NCI-H1694 (cell line): ENCODE measurements at regions not wholly inside any gene's neighbourhood (a gene's known extent, or its start where the extent isn't known, plus 50 kb on each side); places are given as distances from the start of the nearest gene placed in this dataset.

Experiments
- DNase-seq: peaks from one replicate; lab custom pipeline; 2025; lab: John Stamatoyannopoulos, UW

DNA sequence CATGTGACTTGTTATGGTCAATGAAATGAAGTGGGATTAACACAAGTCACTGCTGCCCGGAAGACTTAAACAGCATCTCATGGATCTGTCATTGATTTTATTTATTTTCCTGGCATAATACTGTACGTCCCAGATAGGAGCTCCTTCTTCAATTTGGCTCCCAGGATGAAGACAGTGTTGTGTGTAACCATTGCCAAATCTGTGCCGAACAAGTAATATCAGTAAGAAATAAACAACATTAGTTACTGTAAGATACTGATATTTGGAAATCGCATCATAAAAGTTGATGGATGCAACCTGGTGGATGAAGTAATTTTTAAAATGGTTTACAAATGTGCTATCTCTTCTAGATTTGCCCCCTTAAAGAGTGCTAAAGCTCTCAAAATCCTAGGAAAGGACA is 419.0 kb upstream of the MMADHC start:
- no peak for DNase-seq

DNA sequence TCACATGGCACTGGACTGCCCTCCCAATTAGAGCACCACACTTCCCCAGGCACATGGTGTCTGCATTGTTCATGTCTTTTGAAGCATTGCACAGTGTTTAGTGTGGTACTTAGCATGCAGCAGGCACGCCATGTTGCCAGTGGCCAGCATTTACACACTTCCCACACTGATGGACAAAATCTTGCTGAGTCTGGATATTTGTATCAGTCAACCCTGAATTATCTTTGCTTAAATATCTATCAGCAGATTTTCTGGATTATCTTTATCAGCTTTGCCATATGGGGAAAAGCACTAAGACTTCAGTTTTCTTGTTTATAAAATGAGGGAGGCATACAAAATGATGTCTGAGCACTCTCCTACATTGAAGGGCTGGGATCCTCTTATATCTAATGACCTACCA is 416.0 kb upstream of the MMADHC start:
- no peak for DNase-seq

DNA sequence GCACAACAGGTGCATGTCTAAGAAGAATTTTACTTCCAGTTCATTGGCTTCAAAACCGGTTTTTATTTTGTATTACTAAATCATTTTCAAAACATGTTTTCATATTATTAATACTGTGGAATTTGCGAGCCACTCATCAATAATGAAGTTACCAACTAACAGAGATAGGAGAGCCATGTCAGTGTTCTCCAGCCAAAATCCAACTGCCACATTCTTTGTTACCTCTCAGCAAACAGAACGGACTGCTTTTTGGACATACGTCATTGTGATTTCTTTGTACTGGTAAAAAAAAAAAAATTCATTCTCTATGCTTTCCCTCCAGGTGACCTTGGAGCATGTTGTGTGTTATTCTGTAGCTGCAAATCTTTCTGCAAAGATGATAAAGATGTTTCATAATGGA is 414.2 kb upstream of the MMADHC start:
- DNase-seq: no peak

DNA sequence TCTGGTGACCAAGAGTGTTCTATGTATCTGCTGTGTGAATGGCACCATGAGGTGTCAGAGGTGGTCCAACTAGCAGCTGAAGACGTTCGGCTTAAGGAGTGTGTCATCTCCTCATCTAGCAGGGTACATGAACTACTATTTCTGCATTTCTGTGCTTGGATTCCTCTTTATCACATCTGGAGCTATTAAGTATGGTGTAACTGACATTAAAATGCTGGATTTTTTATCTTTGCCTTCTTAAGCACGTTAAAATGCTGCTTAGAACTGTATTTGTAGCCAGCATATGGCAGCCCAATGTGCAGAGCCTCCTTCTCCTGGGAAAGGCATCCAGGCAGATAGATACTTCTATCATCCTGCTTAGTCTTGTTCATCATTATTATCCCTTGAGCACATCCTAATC is 409.3 kb upstream of the MMADHC start:
- DNase-seq: no peak

DNA sequence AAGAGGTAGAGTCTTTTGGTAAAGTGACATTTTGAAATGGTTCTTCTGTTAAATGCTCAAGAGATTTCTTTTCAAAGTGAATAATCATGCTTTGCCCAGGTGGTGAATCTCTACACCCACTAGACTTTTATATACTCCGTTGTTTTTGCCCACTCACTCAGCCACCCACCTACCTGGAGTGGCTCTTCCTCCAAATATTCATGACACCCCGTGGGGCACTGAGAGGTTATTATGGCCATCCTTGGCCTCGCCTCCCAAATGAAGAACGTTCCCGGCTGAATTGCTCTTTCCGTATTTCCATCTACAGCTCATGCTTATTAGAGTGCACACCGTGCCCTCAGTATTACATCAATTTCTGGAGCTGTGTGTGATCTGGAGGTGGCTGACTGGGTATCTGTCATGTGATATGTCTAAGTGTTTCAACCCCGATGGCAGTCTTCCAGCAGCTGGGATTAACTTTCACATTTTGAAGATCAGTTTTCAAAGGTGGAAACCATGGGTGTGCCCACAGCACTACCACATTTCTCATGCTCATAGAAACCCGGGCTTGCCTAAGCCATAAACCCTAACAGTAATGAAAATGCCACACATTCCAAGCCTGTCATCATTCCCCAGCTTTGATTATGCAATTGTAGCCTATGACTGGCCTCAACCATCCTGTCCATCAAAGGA is 406.6 kb upstream of the MMADHC start:
- no peak for DNase-seq

DNA sequence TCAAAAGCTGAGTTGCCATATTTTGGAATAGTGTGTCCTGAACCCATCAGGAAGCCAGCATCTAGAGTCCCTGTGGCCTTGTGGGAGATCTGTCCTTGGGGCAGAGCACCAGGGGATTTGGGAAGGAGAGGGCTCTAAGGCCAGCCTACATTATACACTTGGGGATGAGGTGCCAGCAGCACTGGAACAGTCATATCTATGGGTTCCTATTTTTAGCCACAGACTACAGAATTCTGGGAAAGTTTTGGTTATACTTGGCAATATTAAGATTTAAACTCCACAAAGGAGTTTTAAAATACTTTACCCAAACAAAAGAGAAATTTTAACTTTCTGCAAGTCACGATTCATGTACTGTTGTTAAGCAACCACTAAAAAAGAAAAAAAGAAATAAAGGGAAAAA is 405.7 kb upstream of the MMADHC start:
- no peak for DNase-seq

DNA sequence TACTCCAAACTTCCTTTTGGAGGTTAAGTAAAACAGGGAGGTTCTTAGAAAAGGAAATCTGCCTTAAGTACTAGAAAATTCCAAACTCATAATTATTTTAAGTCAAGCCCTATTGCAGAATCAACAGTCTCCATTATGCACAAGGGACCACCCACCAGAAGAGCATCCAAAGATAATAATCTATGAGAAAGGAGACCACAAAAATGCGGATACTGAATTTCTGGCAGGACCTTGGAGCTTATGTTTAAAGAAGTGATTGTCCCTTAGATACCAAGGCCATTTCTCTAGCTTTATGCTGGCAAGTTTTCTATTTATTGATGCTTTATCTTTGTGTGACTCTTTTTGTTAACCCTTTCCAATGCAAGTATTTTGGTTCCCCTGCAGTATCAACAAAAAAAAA is 404.0 kb upstream of the MMADHC start:
- DNase-seq: no peak

DNA sequence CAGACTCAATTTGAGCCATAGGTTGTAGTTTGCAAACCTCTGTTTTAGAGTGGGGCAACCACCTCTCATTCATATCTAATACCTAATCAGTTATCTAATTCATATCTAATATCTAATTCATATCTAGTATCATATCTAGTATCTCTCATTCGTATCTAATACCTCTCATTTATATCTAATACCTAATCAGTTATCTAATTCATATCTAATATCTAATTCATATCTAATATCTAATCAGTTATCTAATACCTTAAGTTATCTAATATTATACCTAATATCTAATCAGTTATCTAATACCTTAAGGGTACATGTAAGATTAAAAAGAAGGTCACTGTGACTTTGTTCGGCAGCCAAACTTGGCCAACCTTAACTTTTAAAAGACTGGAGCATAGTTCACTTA is 403.4 kb upstream of the MMADHC start:
- DNase-seq: no peak

DNA sequence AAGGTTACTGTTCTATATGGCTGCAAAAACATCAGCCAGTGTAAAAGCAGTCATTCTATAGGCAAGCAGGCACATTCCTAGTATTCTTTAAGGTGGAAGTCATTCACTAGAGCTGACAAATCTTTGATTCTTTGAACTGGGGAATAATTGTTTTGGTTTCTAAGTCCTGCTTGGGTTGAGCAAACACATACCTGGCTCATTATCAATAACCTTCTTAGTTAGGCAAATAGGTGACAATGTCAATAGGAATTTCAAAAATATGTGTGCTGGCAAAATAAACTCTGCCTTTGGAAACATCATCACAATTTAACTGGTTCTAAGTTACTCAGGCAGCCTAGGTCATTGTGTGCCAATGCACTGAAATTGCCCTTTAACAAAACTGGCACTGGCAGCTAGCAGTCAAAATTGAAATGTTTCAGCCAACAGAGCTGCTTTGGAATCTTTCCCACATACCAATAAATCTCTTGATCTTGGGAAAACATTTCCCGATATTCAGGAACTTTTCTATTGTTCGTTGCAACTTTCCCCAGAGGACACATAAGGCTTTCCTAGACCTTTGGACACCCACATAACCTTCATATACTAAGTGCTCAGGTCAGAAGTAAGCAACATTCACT is 402.0 kb upstream of the MMADHC start:
- no peak for DNase-seq

DNA sequence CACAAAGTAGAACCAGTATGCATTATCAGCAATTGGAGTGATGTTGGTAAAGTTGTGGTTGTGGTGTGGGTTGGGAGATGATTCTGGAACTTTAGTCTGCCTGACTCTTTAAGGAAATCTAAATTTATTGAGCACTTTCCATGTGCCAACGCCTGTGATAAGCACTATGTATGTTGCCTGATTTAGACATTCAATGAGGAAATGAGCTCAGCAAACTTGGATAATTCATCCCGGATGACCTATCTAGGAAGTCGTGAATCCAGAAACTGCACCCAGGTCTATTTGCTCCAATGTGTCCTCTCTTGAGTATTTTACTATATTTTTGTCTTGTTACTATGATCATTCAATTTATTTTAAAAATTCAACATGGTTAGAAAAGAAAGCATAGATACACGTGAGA is 400.8 kb upstream of the MMADHC start:
- no peak for DNase-seq

DNA sequence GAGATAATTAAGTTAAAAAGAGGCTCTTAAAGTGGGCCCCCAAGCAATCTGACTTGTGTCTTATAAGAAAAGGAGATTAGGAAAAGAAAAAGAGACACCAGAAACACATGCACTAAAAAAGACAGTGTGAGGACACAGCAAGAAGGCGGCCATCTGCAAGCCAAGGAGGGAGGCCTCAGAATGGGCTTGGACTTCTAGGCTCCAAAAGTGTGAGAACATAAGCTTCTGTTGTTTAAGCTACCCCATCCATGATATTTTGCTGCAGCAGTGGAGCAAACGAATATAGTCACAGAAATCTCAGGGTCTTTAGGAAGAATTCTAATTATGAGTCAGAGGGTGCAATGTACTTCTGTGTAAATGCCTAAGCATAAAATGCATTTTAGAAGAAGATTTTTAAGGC is 399.3 kb upstream of the MMADHC start:
- DNase-seq: no peak

DNA sequence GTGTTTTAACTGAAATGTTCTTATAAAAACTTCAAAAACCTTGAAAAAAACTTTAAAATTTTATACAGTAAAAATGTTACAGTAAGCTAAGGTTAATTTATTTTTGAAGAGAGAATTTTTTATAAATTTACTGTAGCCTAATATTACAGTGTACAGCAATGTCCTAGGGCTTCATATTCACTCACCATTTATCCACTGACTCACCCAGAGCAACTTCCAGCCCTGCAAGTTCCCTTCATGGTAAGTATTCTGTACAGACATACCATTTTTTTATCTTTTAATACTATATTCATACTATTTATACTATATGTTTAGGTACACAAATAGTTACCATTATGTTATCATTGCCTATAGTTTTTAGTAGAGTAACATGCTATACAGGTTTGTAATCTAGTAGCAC is 396.7 kb upstream of the MMADHC start:
- DNase-seq: no peak

DNA sequence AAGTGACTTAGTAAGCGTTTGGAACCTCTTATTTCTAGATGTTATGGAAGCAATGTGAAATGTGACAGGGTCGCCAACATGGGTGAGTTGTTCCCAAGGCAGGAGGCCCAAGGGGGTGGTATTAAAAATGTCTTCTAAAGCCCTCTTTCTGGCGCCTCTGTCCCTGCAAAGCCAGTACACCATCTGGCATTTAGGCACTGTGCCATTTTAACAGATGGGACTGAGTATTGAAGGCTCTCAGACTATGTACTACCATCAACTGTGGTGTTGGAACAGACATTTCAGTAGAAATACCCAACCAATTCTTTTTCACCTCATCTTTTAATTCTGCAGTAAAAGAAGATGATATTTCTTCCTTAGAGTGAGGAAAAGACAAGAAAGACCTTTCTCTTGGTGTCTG is 384.5 kb upstream of the MMADHC start:
- peak; percentile 98 for DNase-seq

DNA sequence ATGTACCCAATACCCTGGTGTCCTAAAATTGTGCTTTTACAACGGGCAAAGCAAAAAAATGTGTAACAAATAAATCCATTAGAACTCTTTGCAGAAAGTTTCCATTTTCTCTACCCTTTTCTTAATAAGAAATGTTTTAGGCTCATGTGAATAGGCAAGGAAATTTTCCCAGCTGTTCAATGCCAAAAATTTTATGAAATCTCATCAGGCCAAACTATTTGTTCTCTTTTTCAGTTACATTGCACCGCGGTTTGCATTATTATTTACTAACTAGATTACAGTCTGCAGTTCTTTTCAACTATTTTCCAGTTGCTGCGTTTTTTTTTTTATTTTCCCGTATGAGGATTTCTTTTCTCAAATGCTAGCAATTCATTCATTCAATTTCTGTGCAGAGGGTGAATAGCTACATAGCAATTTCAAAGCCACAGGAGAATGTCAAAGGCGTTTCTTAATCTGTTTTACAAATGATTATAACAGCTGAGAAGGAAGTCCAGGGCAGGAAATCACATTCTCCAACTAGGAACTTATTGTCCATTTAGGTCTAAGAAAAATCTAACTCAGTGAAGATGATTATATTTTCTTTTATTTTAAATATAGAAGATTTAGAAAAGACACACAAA is 367.5 kb upstream of the MMADHC start:
- DNase-seq: no peak

DNA sequence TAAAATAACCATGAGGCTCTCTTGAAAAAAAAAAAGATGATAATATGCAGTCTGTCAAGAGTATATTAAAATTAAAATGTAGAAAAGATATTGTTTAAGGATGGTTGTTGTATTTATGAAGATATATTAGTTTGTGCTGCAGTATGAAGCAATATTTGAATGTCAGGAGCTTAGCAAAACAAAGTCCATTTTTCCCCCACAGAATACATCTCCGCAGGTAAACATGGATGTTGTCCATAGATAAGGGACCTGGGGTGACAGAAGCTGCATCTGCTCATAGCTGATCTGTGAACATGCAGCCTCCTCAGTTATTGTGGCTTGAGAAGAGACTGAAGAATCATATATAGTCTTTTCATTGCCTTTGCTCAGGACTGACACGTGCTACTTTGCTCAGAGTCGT is 366.1 kb upstream of the MMADHC start:
- DNase-seq: no peak

DNA sequence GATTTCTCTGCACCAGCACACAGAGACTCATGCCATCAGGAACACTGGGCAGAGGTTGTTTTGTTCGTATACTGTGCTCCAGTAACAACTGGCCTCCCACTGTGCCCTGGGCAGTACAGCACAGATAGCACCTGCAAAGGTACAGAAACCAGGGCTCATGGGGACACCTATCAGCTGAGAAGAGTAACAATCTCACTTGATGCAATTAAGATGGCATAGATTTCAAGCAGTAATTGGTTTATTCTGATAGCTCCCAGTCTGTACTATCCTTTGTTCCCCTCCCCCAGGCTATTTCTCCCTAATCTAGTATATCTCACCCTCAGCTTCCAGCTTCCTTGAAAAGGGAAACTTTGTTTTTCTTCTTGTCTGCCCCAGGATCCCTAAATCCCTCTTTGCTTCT is 343.9 kb upstream of the MMADHC start:
- no peak for DNase-seq

DNA sequence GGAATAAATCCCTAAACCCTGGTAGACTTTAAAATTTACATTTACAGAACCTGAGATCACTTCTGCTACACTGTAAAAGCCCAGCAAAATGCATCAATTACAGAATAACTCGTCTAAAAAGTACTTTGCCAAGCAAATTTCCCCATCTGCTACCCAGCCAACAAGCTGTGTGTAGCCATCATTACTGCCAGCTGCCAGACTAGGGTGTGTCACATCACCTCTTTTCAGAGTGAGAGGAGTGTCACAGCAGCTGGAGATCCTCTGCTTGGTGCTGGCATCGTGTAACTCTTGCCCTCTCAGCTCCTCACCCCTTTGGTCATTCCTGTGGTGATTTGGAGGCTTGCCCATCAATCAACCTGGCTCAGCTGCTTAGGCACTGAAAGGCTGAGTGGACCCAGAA is 340.4 kb upstream of the MMADHC start:
- DNase-seq: peak; percentile 90

DNA sequence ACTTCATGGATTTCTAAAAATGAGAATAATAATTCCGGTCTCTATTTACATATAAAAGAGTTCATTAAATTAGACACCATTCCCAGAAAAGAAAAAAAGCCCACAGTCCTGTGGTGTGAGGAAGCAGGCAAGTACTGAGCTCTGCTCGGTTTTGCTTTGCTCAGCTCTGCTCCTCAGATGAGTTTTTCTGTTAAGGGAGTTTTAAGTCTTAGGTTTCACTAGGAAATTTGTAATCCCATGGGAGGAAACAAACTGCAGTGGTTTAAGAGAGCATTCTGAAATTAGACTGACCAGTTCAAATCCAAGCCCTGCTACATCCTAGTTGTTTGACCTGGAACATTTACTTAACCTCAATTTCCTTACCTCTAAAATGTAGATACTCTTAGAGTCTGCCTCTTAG is 338.6 kb upstream of the MMADHC start:
- DNase-seq: no peak

DNA sequence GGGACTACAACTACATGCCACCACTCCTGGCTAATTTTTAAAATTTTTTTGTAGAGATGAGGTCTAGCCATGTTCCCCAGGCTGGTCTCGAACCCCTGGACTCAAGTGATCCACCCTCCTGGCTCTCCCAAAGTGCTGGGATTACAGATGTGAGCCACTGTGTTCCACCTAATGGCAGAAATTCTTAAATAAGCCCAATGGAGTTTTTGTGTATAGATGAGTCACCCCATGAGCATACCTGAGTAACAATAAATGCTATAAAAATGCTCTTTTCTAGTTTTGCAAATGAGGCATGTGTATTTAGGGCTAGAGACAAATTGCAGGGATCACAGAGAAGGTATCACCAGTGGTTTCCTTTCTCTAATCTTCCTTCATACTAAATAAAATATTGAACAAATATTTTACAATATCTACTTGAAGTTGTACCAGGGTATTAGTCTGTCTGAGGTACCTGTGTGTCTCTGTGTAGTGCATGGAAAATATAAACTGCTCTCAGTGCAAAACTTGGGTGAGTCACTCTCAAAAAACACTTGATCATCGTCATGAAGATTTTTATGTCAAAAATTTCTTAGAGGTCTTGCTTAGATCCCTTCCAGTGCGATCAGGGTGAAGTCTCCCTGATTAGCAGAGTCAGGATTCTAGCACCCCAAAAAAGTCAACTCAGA is 337.1 kb upstream of the MMADHC start:
- DNase-seq: no peak

DNA sequence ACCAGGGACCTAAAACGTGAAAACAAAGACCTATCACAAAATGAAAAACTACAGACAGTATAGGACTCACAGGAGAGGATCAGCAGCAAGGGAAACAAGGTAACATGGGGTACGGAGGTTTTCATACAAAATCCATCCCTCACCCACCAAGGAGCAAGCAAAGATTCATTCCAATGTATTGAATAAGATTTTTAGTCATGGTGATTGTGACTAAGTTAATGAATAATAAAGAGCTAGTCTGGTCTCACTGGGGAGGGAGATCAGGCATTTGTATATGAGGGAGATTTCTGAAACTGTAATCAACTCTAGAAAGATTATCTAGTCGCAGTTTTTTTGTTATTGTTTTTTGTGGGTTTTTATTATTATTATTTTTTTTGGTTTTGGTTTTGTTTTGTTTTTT is 336.5 kb upstream of the MMADHC start:
- DNase-seq: no peak

DNA sequence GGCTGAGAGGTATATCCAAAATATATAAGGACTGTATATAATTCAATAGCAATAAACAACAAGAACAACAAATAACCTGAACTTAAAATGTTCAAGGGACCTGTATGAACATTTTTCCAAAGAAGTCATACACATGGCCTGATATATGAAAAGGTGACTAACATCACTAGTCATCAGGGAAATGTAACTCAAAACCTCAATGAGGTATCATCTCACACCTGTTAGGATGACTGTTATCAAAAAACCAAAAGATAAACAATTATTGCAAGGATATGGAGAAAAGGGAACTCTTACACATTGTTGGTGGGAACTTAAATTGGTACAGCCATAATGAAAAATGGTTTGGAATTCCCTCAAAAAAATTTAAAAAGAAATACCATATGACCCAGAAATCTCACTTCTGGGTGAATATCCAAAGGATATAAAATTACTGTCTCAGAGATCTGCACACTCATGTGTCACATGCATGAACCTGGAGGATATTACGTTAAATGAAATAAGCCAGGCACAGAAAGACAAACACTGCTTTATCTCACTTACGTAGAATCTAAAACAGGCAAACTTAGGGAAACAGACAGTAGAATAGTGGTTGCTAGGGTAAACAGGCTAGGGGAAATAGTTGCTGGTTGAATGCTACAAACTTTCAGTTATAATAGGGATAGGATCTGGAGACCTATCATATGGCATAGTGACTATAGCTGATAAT is 334.5 kb upstream of the MMADHC start:
- no peak for DNase-seq

DNA sequence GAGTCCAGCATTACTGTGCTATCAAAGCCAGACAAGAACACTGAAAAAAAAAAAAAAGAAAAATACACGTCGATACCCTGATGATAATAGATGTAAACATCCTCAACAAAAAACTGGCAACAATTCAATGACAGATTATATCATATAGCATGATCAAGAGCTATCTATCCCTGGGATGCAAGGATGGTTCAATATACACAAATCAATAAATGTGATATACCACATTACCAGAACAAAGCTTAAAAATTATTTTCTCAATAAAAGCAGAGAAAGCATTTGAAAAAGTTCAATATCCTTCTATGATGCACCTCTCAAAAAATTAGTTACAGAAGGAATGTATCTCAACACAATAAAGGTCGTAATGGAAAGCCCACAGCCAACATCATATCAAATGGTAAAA is 332.8 kb upstream of the MMADHC start:
- DNase-seq: no peak

DNA sequence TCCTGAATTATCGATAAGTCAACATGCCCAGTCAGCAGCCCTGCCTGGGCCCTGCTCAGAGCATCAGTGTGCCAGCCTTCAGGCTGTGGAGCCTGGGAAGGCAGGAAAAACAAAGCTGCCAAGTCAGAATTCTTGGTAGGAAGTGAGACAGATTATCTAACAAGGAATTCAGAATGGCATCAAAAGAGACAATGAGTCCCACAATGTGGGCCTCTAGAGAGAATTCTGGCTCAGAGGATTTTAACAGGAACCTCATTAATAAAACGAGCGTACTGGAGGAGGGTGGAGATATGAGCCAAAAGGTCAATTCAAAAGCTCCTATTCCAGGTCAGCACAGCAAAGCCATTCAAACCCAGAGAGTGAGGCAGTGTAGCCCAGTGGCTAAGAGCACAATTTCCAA is 327.6 kb upstream of the MMADHC start:
- no peak for DNase-seq
